ENCODE measurements at regions not wholly inside any gene's neighbourhood (a gene's known extent, or its start where the extent isn't known, plus 50 kb on each side); places are given as distances from the start of the nearest gene placed in this dataset.

DNA sequence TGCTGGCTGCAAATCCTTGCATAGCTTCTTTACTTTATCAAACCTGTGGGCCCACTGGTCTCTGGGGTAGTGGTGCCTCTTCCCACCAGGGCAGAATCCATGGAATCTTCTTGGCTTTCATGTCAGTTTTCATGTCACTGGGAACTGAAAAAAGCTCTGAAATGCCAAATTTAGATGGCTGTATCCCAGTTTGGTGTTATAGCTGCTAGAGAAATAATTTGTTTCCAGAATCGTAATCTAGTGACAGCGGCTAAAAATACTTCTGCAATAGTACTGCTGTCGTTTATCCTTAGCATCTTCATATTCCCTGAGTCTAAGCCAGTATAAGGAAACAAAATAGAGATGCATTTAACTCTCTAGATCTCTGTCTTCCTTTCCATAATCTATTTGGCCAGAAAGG lies 983.4 kb upstream of the FAT3 start:
- in situ Hi-C loops (cut with MboI; ENCODE audit: low sequenced_read_pairs) = no loop called here

DNA sequence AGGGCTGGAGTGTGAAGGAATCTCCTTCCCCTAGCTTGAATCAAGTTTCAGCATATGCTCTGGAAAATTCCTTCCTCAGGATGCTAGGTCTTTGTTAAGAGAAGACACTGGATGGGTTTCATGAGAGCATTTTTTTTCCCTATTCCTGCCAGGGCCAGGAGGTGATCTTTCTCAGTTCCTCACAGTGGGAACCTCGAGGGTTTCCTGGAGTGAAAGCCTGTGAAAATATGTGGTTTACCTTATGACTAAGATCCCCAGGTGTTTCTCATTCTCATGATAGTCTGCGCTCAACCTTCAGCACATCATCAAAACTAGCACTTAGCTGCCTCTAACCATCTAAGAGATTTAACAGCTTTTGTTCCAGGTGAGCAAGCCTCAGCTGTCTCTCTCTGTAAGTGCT lies 985.3 kb upstream of the FAT3 start:
- no peak overlapping the region for H3K4me3 ChIP-seq
- in situ Hi-C loops (cut with MboI; ENCODE audit: low sequenced_read_pairs) = no loop called here
- no peaks in the 10 kb centered on the region for H3K4me1 ChIP-seq

More for the DNA sequence above, 983.4 kb upstream of the FAT3 start:
- no peaks in the 10 kb centered on the region for H3K4me1 ChIP-seq
- H3K4me3 ChIP-seq = no peak overlapping the region
- no peak for DNase-seq (ENCODE audit: low spot score in 2 of 2)
- H3K27me3 ChIP-seq (ENCODE audit: low read depth) = 0 out of 2 replicates have a peak, but pooled peaks cover 3% of the 10 kb centered on the region
- no peaks in the 10 kb centered on the region for H3K9me3 ChIP-seq
- no peaks in the 10 kb centered on the region for H3K36me3 ChIP-seq (replicated peaks)

DNA sequence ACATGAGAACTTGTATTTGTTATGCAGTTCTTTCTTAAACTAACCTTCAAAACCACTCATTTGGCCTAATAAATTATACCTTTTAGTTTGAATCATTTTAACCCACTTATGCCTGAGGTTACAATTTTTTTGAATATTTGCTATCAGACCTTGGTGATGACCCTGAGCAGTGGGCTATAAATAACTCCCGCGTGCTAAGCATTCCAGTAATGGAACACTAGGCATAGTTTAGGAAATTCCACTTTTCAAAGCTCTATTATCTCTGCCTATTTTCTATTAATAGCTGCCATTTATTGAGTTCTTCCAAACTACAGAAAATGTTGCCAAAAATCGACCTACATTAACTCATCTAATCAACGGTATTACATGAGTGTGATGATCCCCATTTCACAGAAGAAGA lies 993.4 kb upstream of the FAT3 start:
- no peak overlapping the region for H3K4me3 ChIP-seq
- H3K36me3 ChIP-seq (replicated peaks) = no peaks in the 10 kb centered on the region
- no peaks in the 10 kb centered on the region for H3K27me3 ChIP-seq (ENCODE audit: low read depth)
- no peaks in the 10 kb centered on the region for H3K9me3 ChIP-seq
- DNase-seq (ENCODE audit: low spot score in 2 of 2) = no peak
- in situ Hi-C loops (cut with MboI; ENCODE audit: low sequenced_read_pairs) = no loop called here
- H3K4me1 ChIP-seq = no peaks in the 10 kb centered on the region

More for the DNA sequence above, 985.3 kb upstream of the FAT3 start:
- Histone ChIP-seq H3K36me3 (replicated peaks) (no peaks in the 10 kb centered on the region), H3K27me3 (ENCODE audit: low read depth) (0 out of 2 replicates have a peak, but pooled peaks cover 3% of the 10 kb centered on the region), H3K9me3 (no peaks in the 10 kb centered on the region)
- DNase-seq (ENCODE audit: low spot score in 2 of 2) = no peak

DNA sequence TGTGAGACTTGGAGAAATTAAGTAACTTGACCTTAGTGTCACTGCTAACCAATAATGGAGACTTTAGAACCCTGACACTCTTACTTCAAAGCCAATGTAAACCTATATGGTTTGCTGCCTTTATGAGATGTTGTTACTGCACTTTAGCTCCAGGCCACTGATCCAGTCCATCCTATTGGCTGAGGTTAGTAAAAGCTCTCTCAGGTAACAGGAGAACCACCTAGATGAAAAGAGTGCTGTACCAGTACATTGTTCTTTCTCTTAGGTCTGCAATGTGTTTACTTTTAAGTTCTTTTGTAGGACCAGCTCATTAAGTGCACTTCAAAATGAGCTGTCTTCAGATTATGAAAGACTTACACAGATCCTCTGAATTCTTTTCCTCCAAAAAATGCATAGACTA lies 994.0 kb upstream of the FAT3 start:
- H3K4me3 ChIP-seq = no peak overlapping the region
- no peaks in the 10 kb centered on the region for H3K9me3 ChIP-seq
- no peaks in the 10 kb centered on the region for H3K36me3 ChIP-seq (replicated peaks)
- no peaks in the 10 kb centered on the region for H3K27me3 ChIP-seq (ENCODE audit: low read depth)
- in situ Hi-C loops (cut with MboI; ENCODE audit: low sequenced_read_pairs) = no loop called here
- DNase-seq (ENCODE audit: low spot score in 2 of 2) = no peak
- H3K4me1 ChIP-seq = no peaks in the 10 kb centered on the region

DNA sequence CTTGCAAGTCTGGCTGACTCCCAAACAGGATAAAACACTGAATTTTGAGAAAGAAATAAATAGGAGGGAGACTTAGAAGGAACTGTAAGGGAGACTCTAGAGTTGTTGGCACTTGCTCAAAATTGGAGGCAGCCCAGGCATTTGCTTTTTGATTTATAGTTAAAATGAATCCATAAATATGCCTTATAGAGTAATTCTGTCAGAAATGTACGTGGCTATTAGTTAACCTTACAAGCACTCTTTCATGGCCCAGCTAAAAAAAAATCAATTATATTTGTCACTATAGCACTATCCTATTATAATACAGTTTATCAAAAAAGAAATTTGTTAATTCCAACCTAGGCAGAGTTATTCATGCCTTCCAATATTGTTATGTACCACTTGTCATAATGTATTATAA lies 1000.0 kb upstream of the CHORDC1 start:
- in situ Hi-C loops (cut with MboI; ENCODE audit: low sequenced_read_pairs) = no loop called here
- no peak for DNase-seq (ENCODE audit: low spot score in 2 of 2)
- Histone ChIP-seq H3K9me3 (no peaks in the 10 kb centered on the region), H3K36me3 (replicated peaks) (no peaks in the 10 kb centered on the region), H3K4me1 (no peaks in the 10 kb centered on the region), H3K27me3 (ENCODE audit: low read depth) (no peaks in the 10 kb centered on the region), H3K4me3 (no peak overlapping the region)

DNA sequence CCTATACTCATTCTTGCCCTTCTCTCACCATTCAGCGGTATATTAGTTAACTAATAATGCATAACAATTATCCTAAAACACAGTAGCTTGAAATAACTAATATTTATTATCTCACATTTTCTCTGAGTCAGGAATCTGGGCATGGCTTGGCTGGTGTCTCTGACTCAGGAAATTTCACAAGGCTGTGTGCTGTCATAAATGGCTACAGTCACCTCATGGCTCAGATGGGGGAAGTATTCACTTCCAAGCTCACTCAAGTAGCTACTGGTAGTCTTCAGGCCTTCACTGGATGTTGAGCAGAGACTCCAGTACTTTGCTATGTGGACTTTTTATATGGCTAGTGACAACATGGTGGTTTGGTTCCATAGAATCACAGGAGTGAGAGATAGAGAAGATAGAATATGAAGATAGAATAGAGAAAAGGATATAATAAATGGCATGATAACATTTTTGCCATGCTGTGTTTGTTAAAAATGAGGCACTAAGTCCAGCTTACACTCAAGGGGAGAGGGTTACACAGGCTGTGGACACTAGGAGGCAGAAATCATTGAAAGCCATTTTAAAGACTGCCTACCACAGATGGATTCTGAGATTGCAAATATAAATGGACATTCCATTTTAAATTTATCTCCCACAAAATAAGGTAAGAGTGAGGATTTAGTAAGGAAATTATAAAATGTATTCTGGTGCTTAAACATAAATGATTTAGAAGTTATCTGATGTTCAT lies 997.8 kb upstream of the CHORDC1 start:
- Histone ChIP-seq H3K27me3 (ENCODE audit: low read depth) (no peaks in the 10 kb centered on the region), H3K4me3 (no peak overlapping the region), H3K36me3 (replicated peaks) (no peaks in the 10 kb centered on the region), H3K9me3 (no peaks in the 10 kb centered on the region), H3K4me1 (no peaks in the 10 kb centered on the region)
- in situ Hi-C loops (cut with MboI; ENCODE audit: low sequenced_read_pairs) = no loop called here
- no peak for DNase-seq (ENCODE audit: low spot score in 2 of 2)

DNA sequence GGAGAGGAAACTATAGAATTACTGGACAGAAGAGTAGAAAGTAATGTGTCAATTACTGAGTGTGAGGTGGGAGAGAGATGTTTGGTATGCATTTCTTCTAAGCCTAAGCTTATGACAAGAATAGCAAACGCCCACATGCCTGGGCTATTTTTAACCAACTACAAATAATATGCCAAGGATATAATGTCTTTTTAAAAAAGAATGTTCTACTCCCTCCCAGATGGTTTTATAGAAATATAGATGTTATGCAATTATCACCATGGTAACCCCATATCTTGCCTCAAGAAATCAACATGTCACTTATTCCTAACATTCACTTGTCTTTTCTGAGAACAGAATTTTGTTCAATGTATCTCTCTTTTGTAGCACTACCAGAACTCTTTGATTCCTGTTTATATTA lies 996.7 kb upstream of the CHORDC1 start:
- in situ Hi-C loops (cut with MboI; ENCODE audit: low sequenced_read_pairs) = no loop called here

DNA sequence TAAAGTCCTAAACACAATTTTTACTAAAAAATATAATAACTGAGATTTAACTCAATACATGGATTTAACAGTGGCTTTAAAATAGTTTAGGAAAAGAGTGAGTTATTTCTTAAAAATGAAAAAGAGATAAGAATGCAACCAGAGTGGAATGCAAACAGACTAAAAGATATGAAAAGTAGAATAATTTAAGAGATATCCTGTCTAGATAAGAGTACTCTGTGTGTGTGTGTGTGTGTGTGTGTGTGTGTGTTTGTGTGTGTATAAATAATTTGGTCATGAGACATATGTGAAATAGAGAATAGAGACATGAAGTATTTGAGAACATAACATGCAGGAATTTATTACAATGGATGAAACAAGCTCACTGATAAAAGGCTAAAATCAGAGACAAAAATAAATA lies 986.9 kb upstream of the CHORDC1 start:
- Histone ChIP-seq H3K4me3 (no peak overlapping the region), H3K4me1 (no peaks in the 10 kb centered on the region), H3K36me3 (replicated peaks) (no peaks in the 10 kb centered on the region), H3K27me3 (ENCODE audit: low read depth) (no peaks in the 10 kb centered on the region), H3K9me3 (no peaks in the 10 kb centered on the region)
- in situ Hi-C loops (cut with MboI; ENCODE audit: low sequenced_read_pairs) = no loop called here
- no peak for DNase-seq (ENCODE audit: low spot score in 2 of 2)

More for the DNA sequence above, 996.7 kb upstream of the CHORDC1 start:
- no peaks in the 10 kb centered on the region for H3K9me3 ChIP-seq
- H3K4me3 ChIP-seq = no peak overlapping the region
- DNase-seq (ENCODE audit: low spot score in 2 of 2) = no peak
- H3K27me3 ChIP-seq (ENCODE audit: low read depth) = no peaks in the 10 kb centered on the region
- H3K4me1 ChIP-seq = no peaks in the 10 kb centered on the region
- no peaks in the 10 kb centered on the region for H3K36me3 ChIP-seq (replicated peaks)

DNA sequence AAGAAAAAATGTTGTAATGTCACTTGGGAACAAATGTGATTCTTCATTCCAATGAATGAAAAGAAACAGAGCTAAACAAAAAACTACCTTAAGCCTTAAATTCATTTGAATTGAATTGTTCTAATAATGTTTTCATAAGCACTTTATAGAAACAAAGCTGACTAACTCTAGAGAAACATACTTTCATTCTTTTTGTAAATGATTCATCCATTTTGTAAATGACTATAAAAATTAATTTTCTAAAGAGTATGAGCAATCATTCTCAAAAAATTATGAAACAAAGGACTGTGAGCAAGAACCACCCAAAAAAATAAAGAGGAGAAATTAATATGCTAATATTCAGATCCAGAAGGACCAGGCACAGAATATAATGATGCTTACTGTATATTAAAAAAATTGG lies 986.5 kb upstream of the CHORDC1 start:
- in situ Hi-C loops (cut with MboI; ENCODE audit: low sequenced_read_pairs) = no loop called here
- no peak overlapping the region for H3K4me3 ChIP-seq
- no peak for DNase-seq (ENCODE audit: low spot score in 2 of 2)

DNA sequence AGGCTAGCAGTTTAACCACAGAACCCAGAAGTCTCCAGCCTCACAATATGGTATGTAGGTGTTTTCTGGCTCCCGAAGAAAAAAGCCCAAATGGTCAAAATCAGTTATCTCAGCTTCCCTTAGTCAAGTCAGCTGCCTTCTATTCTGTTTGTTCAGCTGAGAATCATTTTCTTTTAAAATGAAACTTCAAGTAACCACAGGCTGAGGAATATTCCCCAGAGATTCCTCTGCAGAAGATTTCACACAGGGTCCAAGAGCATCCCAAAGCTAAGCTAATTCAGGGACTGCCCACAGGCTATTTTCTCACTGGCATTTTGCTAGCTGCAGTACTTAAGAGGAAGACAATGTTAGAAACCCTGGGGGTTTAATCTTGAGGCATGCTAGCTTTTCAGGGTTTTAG lies 977.0 kb upstream of the CHORDC1 start:
- Histone ChIP-seq H3K4me3 (no peak overlapping the region), H3K36me3 (replicated peaks) (no peaks in the 10 kb centered on the region), H3K27me3 (ENCODE audit: low read depth) (no peaks in the 10 kb centered on the region), H3K4me1 (no peaks in the 10 kb centered on the region), H3K9me3 (no peaks in the 10 kb centered on the region)
- no peak for DNase-seq (ENCODE audit: low spot score in 2 of 2)
- in situ Hi-C loops (cut with MboI; ENCODE audit: low sequenced_read_pairs) = no loop called here

More for the DNA sequence above, 986.5 kb upstream of the CHORDC1 start:
- Histone ChIP-seq H3K4me1 (no peaks in the 10 kb centered on the region), H3K27me3 (ENCODE audit: low read depth) (no peaks in the 10 kb centered on the region), H3K9me3 (no peaks in the 10 kb centered on the region), H3K36me3 (replicated peaks) (no peaks in the 10 kb centered on the region)

DNA sequence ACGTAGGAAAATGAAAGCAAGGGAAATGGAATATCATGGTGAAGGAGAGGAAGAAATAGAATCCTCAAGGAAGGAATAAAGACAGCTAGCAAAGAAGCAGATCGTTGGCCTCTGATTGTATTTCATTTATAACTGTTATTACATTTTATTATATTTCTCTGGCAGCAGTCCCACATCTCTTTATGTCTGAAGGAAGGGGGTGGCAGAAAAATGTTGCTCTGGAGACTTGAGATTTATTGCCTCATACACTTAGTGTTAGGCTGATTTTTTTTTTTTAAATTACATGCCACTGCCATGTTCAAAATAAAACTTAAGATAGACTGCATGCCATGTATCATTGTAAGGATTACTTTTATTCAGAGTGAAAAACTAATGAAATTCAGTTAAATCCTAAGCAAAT lies 971.7 kb upstream of the CHORDC1 start:
- no peaks in the 10 kb centered on the region for H3K4me1 ChIP-seq
- H3K9me3 ChIP-seq = no peaks in the 10 kb centered on the region
- H3K27me3 ChIP-seq (ENCODE audit: low read depth) = no peaks in the 10 kb centered on the region
- in situ Hi-C loops (cut with MboI; ENCODE audit: low sequenced_read_pairs) = no loop called here
- no peaks in the 10 kb centered on the region for H3K36me3 ChIP-seq (replicated peaks)
- no peak for DNase-seq (ENCODE audit: low spot score in 2 of 2)
- no peak overlapping the region for H3K4me3 ChIP-seq

DNA sequence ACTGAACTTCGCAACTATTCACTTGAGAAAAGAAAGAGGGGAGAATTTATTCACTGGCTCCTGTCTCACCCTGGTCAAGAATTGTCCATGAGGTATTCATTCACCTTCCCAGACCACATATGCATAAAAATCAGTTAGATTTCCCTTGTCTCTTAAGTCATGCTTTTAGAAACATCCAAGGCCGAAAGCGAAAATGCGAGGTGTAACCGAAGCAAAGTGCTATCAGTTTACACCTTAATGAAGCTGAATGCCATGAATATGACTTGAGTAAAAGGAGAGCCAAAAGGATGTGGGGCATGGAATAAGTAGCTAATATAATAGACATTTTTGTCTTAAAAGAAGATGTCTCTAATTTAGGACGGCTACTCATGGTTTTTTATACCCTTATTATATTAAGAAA lies 965.6 kb upstream of the CHORDC1 start:
- in situ Hi-C loops (cut with MboI; ENCODE audit: low sequenced_read_pairs) = no loop called here
- no peaks in the 10 kb centered on the region for H3K36me3 ChIP-seq (replicated peaks)
- no peak for DNase-seq (ENCODE audit: low spot score in 2 of 2)
- no peaks in the 10 kb centered on the region for H3K9me3 ChIP-seq
- no peaks in the 10 kb centered on the region for H3K27me3 ChIP-seq (ENCODE audit: low read depth)
- no peaks in the 10 kb centered on the region for H3K4me1 ChIP-seq
- H3K4me3 ChIP-seq = no peak overlapping the region

DNA sequence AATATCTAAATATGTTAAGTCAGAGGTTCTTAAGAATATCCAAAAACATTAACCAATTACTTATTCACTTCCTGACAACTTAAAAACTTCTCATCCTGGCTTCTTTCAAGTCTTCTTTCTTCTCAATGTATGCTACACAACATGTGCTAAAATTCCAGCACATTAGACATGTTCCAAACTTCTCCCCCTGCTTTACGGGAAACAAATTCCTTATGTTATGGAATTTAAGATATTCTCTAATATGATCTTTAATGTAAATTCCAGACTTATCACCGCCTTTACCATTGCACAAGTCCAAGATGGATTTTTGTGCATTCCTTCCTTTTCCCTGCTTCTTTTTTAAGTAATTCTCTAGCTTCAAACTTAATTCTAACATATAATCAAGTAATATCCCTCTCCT lies 964.5 kb upstream of the CHORDC1 start:
- in situ Hi-C loops (cut with MboI; ENCODE audit: low sequenced_read_pairs) = no loop called here
- DNase-seq (ENCODE audit: low spot score in 2 of 2) = no peak
- no peaks in the 10 kb centered on the region for H3K9me3 ChIP-seq
- H3K4me1 ChIP-seq = no peaks in the 10 kb centered on the region
- H3K36me3 ChIP-seq (replicated peaks) = no peaks in the 10 kb centered on the region
- no peaks in the 10 kb centered on the region for H3K27me3 ChIP-seq (ENCODE audit: low read depth)
- H3K4me3 ChIP-seq = no peak overlapping the region

DNA sequence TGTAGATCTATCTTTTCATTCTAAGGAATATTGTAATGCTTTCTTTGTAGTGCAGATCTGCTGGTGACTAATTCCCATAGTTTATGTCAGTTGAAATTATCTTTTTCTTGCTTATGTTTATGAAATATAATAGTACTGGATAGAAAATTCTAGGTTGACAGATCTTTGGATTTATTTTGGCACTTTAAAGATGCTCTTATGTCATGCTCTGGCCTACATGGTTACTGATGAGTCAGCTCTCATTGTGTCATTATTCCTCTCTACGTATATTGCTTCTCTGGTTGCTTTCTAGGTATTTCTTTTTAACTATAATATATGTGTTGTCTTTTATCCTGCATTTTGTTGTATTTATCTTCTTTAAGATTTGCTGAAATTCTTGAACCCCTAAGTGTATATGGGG lies 955.5 kb upstream of the CHORDC1 start:
- no peaks in the 10 kb centered on the region for H3K4me1 ChIP-seq
- no peaks in the 10 kb centered on the region for H3K27me3 ChIP-seq (ENCODE audit: low read depth)
- H3K36me3 ChIP-seq (replicated peaks) = no peaks in the 10 kb centered on the region
- no peak overlapping the region for H3K4me3 ChIP-seq
- no peaks in the 10 kb centered on the region for H3K9me3 ChIP-seq
- in situ Hi-C loops (cut with MboI; ENCODE audit: low sequenced_read_pairs) = no loop called here
- no peak for DNase-seq (ENCODE audit: low spot score in 2 of 2)

DNA sequence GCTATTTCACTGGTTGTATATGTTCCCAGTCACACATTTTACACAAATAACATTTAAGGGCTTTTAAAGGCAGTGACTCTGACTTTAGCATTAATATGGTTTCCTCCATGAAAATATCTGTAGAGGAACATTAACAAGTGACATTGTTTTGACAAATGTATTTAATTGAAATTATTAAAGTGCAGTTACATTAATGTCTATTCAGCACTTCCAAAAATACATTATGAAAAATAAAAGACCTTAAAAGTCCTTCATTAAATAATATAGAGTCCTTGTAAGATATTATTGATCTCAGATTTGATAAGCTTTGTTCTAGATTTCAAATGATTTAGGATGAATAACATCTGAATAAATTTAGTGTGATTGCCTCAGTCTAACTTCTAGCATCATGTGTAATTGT lies 951.9 kb upstream of the CHORDC1 start:
- Histone ChIP-seq H3K27me3 (ENCODE audit: low read depth) (no peaks in the 10 kb centered on the region), H3K36me3 (replicated peaks) (no peaks in the 10 kb centered on the region), H3K9me3 (no peaks in the 10 kb centered on the region), H3K4me1 (no peaks in the 10 kb centered on the region), H3K4me3 (no peak overlapping the region)
- in situ Hi-C loops (cut with MboI; ENCODE audit: low sequenced_read_pairs) = no loop called here
- no peak for DNase-seq (ENCODE audit: low spot score in 2 of 2)

Data from HAP-1 (cell line).